HG03354 (cell line): ENCODE measurements at regions not wholly inside any gene's neighbourhood (a gene's known extent, or its start where the extent isn't known, plus 50 kb on each side); places are given as distances from the start of the nearest gene placed in this dataset.

Source experiments
- ATAC-seq: cut with Tn5 transposase; IDR thresholded peaks from one replicate; pipeline ENCODE4 v1.9.1; 2021; ENCODE audit warnings: mild to moderate bottlenecking; ENCODE audit not compliant: unreplicated experiment, poor library complexity, severe bottlenecking

GRCh38 chr12:65618588-65618987, 205.7 kb upstream of the HMGA2 start:
- no peak for ATAC-seq

DNA sequence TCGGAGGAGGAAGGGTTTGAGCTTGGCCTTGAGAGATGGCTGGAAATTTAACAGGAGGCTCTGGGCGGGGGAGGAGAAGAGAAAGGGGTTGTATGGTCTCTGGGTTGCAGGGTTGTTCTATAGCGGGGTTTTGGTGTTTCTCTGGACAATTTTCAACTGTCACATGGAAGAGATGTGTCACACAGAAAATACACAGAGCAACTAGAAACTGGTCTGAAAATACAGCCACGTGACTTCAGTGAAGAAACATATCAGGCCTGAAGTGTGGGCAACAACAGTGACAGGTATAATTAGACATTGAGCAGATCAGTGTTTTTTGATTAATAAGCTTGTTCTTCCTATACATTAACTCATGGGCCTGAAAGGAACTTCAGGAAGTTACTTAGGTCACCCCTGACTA, 205.3 kb upstream of the HMGA2 start:
- ATAC-seq, result no peak

GRCh38 chr12:65620046-65620445, 204.2 kb upstream of the HMGA2 start:
- ATAC-seq, result no peak

DNA sequence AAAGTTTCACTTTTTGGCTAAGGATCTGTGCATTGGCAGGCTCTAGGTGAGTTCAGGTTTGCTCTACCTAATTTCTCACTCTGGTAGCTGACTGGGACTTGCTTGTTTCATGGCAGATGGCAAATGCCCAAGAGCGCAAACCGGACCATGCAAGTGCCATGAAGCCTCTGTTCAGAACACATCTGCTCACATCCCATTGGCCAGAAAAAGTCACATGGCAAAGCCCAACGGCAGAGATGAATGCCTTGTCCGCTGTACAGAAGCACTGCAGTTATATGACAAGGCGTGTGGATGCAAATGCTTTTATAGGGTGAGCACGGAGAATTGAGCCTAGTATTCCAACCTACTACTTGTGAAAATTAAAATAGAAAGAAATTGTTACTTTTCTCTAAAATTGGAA, 202.2 kb upstream of the HMGA2 start:
- ATAC-seq, result no peak

DNA sequence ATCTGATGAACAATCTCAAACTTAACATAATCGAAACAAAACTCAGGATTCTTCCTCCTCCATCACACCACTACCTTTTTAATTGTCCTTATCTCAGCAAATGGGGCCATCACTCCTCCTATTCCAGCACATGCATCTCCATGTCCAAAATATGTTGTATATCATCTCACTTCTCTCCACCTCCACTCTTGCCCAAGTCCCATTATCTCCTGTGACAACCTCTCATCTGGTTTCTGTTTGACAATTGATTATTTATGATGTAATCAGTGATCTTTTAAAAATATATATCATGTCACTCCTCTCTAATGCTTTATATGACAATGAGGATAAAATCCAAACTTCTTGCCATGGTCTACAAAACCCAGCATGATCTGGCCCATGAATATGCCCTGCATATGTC, 200.8 kb upstream of the HMGA2 start:
- no peak for ATAC-seq

- no peak for ATAC-seq
Observed at GRCh38 chr12:65624554-65625086, 199.7 kb upstream of the HMGA2 start.

GRCh38 chr12:65628061-65628460, 196.2 kb upstream of the HMGA2 start:
- no peak for ATAC-seq

DNA sequence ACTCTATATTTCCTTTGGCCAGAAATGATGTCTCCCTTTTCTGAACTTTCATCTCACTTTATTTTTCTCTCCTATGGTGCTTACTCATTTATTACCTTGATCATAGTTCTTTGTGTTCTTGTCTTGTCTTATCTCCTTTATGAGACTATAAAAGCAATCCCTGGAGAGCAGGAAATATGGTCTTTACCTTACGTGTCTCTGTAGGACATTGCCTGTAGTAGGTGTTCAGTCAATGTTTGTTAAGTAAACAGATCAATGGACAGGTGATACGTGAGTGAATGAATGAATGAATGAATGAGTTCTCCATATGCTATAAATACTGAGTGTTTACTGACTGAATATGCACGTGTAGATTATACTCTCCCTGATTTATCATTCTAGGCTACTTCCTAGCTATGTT, 193.7 kb upstream of the HMGA2 start:
- no peak for ATAC-seq

- ATAC-seq, result no peak
Observed at GRCh38 chr12:65631621-65632111, 192.6 kb upstream of the HMGA2 start.

- no peak for ATAC-seq
Observed at GRCh38 chr12:65632131-65632855, 192.0 kb upstream of the HMGA2 start.

GRCh38 chr12:65634061-65634460, 190.2 kb upstream of the HMGA2 start:
- no peak for ATAC-seq

GRCh38 chr12:65634626-65635331, 189.5 kb upstream of the HMGA2 start:
- ATAC-seq, result no peak

- ATAC-seq, result no peak
Observed at GRCh38 chr12:65636436-65636835, 187.8 kb upstream of the HMGA2 start.

GRCh38 chr12:65637150-65637549, 187.1 kb upstream of the HMGA2 start:
- ATAC-seq, result no peak

- ATAC-seq, result no peak
Observed at GRCh38 chr12:65637774-65638173, 186.5 kb upstream of the HMGA2 start.

GRCh38 chr12:65638324-65638723, 186.0 kb upstream of the HMGA2 start:
- ATAC-seq, result no peak

GRCh38 chr12:65640489-65640901, 183.8 kb upstream of the HMGA2 start:
- no peak for ATAC-seq

DNA sequence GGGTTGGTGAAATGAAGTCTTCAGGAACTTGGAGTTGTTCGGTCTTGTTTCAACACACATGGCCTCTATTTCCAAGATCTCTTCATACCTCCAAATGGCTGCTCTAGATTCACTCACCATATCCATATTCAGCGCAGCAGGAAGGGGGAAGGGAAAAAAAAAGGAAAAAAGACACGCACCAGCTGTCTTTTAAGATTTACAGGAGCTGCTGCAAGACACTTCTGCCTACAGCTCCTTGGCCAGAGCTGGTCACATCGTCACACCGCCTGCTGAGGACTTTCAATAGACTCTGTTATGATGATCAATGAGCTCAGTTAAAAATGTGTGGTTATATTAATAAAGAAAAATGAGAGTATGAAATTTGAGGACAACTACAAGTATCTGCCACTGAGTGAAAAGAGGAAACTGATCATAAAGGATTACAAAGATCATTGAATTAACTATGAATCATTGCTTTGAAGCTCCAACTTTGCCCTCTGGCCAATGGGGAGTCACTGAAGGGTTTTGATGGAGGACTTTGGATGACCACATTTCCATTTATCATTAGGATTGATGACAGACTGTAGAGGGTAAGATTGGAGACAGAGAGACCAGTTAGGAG, 182.1 kb upstream of the HMGA2 start:
- ATAC-seq, result no peak

DNA sequence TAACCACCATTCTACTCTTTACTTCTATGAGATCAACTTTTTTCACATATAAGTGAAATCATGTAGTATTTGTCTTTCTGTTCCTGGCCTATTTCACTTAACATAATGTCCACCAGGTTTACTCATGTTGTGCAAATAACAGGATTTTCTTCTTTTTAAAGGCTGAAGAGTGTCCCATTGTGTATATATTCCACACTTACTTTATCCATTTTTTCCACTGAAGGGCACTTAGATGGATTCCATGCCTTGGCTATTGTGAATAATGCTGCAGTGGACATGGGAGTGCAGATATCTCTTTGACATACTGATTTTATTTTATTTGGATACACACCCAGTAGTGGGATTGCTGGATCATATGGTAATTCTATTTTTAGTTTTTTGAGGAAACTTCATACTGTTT, 181.1 kb upstream of the HMGA2 start:
- no peak for ATAC-seq

- ATAC-seq, result no peak
Observed at GRCh38 chr12:65643595-65644386, 180.5 kb upstream of the HMGA2 start.
